ENCODE measurements at regions not wholly inside any gene's neighbourhood (a gene's known extent, or its start where the extent isn't known, plus 50 kb on each side); places are given as distances from the start of the nearest gene placed in this dataset.
"Not testable (repeated sequence)": the region's sequence is repeated elsewhere in the genome, so short reads cannot be mapped to it uniquely, and the experiment has no call there.

DNA sequence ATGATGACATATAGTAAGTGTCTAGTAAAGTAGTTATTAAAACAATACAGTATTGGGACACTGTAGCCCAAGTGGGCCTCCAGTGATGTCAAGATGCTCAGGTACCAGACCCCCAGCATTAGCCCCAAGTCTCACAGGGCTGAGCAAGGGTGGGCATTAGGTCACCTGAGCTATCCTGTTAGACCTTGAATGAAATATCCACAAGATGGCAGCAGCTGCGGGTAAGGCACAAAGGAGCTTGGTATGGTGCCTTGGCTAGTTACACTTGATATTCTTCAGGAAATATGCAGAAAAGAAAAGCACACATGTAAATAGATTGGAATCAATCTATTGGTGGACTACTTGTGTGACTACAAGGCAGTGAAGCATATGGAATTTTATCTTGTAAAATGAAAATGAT is 701.8 kb upstream of the ADGRB3 start:
- TF ChIP-seq, protein P1, sequence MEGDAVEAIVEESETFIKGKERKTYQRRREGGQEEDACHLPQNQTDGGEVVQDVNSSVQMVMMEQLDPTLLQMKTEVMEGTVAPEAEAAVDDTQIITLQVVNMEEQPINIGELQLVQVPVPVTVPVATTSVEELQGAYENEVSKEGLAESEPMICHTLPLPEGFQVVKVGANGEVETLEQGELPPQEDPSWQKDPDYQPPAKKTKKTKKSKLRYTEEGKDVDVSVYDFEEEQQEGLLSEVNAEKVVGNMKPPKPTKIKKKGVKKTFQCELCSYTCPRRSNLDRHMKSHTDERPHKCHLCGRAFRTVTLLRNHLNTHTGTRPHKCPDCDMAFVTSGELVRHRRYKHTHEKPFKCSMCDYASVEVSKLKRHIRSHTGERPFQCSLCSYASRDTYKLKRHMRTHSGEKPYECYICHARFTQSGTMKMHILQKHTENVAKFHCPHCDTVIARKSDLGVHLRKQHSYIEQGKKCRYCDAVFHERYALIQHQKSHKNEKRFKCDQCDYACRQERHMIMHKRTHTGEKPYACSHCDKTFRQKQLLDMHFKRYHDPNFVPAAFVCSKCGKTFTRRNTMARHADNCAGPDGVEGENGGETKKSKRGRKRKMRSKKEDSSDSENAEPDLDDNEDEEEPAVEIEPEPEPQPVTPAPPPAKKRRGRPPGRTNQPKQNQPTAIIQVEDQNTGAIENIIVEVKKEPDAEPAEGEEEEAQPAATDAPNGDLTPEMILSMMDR (IDR thresholded peaks at IDR 0.05; ENCODE audit: control insufficient read depth, insufficient read depth, low read depth, low read length, missing control alignments) = no peak
- no peak overlapping the region for H3K4me3 ChIP-seq (ENCODE audit: control insufficient read depth, low read depth, low read length)
- no peak for DNase-seq (ENCODE audit: low read depth)

DNA sequence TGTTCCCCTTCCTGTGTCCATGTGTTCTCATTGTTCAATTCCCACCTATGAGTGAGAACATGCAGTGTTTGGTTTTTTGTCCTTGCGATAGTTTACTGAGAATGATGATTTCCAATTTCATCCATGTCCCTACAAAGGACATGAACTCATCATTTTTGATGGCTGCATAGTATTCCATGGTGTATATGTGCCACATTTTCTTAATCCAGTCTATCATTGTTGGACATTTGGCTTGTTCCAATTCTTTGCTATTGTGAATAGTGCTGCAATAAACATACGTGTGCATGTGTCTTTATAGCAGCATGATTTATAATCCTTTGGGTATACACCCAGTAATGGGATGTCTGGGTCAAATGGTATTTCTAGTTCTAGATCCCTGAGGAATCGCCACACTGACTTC is 712.5 kb upstream of the ADGRB3 start:
- not testable (repeated sequence) for H3K4me3 ChIP-seq (ENCODE audit: control insufficient read depth, low read depth, low read length)

GRCh38 chr6:67920040-67920439 is 715.0 kb upstream of the ADGRB3 start:
- DNase-seq (ENCODE audit: low read depth); H3K4me3 ChIP-seq (ENCODE audit: control insufficient read depth, low read depth, low read length): not testable (repeated sequence)

More for the DNA sequence above, 712.5 kb upstream of the ADGRB3 start:
- not testable (repeated sequence) for DNase-seq (ENCODE audit: low read depth)

- TF ChIP-seq, protein P1 (IDR thresholded peaks at IDR 0.05; ENCODE audit: control insufficient read depth, insufficient read depth, low read depth, low read length, missing control alignments) = no peak
- no peak overlapping the region for H3K4me3 ChIP-seq (ENCODE audit: control insufficient read depth, low read depth, low read length)
- DNase-seq (ENCODE audit: low read depth) = peak; percentile 2
Measured at GRCh38 chr6:67916399-67916798, 718.7 kb upstream of the ADGRB3 start.

GRCh38 chr6:67914419-67914818 is 720.7 kb upstream of the ADGRB3 start:
- TF ChIP-seq, protein P1 (IDR thresholded peaks at IDR 0.05; ENCODE audit: control insufficient read depth, insufficient read depth, low read depth, low read length, missing control alignments) = no peak
- no peak for DNase-seq (ENCODE audit: low read depth)

DNA sequence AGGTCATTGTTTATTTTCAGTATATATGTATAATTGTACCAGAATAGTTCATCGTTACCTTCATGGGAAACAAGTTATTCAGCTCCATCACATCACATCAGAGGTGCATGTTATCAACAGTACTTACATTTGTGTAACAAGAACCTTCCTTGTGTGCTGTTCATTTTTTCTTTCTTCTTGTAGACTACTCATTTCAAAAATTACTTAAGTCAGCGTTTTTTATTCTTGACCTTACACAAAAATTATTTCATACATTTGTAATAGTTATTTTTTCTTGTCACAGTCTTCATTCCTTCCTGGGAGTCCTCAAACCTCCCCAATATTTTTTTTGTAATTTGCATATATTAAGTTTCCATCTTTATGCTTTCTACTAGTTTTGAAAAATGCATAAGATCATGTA is 725.7 kb upstream of the ADGRB3 start:
- H3K4me3 ChIP-seq (ENCODE audit: control insufficient read depth, low read depth, low read length) = no peak overlapping the region
- TF ChIP-seq, protein P1 (IDR thresholded peaks at IDR 0.05; ENCODE audit: control insufficient read depth, insufficient read depth, low read depth, low read length, missing control alignments) = no peak
- DNase-seq (ENCODE audit: low read depth) = no peak

More at GRCh38 chr6:67914419-67914818, 720.7 kb upstream of the ADGRB3 start:
- no peak overlapping the region for H3K4me3 ChIP-seq (ENCODE audit: control insufficient read depth, low read depth, low read length)

DNA sequence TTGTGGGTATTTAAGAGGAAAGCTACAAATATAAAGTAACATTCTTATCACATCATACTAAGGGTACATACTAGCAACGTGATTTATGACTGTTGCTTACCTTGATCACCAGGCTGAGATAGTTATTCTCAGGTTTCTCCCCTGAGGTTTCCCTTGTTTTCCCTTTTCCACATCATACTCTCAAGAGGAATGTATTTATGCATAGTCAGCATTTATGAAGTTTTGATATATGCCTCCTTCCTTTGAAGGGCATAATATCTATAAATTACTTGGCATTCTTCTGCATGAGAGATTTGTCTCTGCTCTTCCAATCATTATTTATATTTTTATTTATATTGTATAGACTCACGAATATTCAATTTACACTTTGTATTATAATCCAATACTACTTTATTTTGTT is 726.7 kb upstream of the ADGRB3 start:
- DNase-seq (ENCODE audit: low read depth) = no peak
- TF ChIP-seq, protein P1 (IDR thresholded peaks at IDR 0.05; ENCODE audit: control insufficient read depth, insufficient read depth, low read depth, low read length, missing control alignments) = no peak
- H3K4me3 ChIP-seq (ENCODE audit: control insufficient read depth, low read depth, low read length) = no peak overlapping the region

DNA sequence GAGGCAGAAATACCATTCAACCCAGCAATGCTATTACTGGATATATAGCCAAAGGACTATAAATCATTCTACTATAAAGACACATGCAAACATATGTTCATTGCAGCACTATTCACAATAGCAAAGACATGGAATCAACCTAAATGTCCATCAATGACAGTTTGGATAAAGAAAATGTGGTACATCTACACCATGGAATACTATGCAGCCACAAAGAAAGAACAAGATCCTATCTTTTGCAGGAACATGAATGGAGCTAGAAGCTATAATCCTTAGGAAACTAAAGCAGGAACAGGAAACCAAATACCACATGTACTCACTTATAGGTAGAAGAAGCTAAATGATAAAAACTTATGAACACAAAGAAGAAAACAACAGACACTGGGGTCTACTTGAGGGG is 730.3 kb upstream of the ADGRB3 start:
- H3K4me3 ChIP-seq (ENCODE audit: control insufficient read depth, low read depth, low read length); DNase-seq (ENCODE audit: low read depth): not testable (repeated sequence)

All from AG09309 (cell line).